ENCODE measurements at regions not wholly inside any gene's neighbourhood (a gene's known extent, or its start where the extent isn't known, plus 50 kb on each side); places are given as distances from the start of the nearest gene placed in this dataset.

DNA sequence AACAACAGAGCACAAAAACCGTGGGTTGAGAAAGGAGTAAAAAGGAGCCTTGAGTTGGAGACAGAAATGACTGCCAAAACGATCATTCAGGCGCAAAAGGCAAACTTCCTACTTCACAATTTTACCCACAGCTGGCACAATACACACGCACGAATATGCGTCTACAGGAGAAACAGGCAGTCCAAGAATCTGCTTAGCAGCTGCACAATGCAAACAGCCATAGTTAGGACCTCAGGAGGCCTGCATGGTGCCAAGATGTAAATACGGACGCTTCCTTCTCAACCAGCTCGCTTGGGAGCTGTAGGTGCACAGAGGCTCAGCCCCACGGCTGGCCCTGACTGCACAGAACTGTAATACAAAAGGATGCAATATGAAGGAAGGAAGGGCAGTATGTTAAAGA lies 250.1 kb upstream of the CAND1 start:
- no peak for TF ChIP-seq ZNF114 (CRISPR knock-in tag; IDR thresholded peaks at IDR 0.05)
- no peak for TF ChIP-seq EZH2 (IDR thresholded peaks at IDR 0.05; ENCODE audit: low read depth, unreplicated experiment)
- TF ChIP-seq, protein P1, sequence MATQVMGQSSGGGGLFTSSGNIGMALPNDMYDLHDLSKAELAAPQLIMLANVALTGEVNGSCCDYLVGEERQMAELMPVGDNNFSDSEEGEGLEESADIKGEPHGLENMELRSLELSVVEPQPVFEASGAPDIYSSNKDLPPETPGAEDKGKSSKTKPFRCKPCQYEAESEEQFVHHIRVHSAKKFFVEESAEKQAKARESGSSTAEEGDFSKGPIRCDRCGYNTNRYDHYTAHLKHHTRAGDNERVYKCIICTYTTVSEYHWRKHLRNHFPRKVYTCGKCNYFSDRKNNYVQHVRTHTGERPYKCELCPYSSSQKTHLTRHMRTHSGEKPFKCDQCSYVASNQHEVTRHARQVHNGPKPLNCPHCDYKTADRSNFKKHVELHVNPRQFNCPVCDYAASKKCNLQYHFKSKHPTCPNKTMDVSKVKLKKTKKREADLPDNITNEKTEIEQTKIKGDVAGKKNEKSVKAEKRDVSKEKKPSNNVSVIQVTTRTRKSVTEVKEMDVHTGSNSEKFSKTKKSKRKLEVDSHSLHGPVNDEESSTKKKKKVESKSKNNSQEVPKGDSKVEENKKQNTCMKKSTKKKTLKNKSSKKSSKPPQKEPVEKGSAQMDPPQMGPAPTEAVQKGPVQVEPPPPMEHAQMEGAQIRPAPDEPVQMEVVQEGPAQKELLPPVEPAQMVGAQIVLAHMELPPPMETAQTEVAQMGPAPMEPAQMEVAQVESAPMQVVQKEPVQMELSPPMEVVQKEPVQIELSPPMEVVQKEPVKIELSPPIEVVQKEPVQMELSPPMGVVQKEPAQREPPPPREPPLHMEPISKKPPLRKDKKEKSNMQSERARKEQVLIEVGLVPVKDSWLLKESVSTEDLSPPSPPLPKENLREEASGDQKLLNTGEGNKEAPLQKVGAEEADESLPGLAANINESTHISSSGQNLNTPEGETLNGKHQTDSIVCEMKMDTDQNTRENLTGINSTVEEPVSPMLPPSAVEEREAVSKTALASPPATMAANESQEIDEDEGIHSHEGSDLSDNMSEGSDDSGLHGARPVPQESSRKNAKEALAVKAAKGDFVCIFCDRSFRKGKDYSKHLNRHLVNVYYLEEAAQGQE (IDR thresholded peaks at IDR 0.05; ENCODE audit: unreplicated experiment), result no peak
- TF ChIP-seq, protein P2, sequence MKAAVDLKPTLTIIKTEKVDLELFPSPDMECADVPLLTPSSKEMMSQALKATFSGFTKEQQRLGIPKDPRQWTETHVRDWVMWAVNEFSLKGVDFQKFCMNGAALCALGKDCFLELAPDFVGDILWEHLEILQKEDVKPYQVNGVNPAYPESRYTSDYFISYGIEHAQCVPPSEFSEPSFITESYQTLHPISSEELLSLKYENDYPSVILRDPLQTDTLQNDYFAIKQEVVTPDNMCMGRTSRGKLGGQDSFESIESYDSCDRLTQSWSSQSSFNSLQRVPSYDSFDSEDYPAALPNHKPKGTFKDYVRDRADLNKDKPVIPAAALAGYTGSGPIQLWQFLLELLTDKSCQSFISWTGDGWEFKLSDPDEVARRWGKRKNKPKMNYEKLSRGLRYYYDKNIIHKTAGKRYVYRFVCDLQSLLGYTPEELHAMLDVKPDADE (IDR thresholded peaks at IDR 0.05), result no peak
- TF ChIP-seq, protein P3, sequence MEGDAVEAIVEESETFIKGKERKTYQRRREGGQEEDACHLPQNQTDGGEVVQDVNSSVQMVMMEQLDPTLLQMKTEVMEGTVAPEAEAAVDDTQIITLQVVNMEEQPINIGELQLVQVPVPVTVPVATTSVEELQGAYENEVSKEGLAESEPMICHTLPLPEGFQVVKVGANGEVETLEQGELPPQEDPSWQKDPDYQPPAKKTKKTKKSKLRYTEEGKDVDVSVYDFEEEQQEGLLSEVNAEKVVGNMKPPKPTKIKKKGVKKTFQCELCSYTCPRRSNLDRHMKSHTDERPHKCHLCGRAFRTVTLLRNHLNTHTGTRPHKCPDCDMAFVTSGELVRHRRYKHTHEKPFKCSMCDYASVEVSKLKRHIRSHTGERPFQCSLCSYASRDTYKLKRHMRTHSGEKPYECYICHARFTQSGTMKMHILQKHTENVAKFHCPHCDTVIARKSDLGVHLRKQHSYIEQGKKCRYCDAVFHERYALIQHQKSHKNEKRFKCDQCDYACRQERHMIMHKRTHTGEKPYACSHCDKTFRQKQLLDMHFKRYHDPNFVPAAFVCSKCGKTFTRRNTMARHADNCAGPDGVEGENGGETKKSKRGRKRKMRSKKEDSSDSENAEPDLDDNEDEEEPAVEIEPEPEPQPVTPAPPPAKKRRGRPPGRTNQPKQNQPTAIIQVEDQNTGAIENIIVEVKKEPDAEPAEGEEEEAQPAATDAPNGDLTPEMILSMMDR (conservative IDR thresholded peaks at IDR 0.05; ENCODE audit: low read depth in 2 of 2), result no peak
- no peak for TF ChIP-seq POLR2AphosphoS5 (IDR thresholded peaks at IDR 0.05; ENCODE audit: low read depth)
- TF ChIP-seq EZH2phosphoT487 (IDR thresholded peaks at IDR 0.05; ENCODE audit: unreplicated experiment), result no peak
- no peak for TF ChIP-seq ZNF331 (CRISPR knock-in tag; IDR thresholded peaks at IDR 0.05; ENCODE audit: low read depth)
- TF ChIP-seq CREB1 (CRISPR knock-in tag; IDR thresholded peaks at IDR 0.05; ENCODE audit: low read depth), result no peak
